ES-I3 (cell line): ENCODE measurements at regions not wholly inside any gene's neighbourhood (a gene's known extent, or its start where the extent isn't known, plus 50 kb on each side); places are given as distances from the start of the nearest gene placed in this dataset.

Experiments
- H3K36me3 ChIP-seq: 2 replicates; pipeline ENCODE4 v1.6.1; 2013; ENCODE audit warnings: mild to moderate bottlenecking, low read length, control low read depth, moderate library complexity; ENCODE audit not compliant: insufficient read depth
- H3K4me1 ChIP-seq: 2 replicates; pipeline ENCODE4 v1.6.1; 2013; ENCODE audit warnings: mild to moderate bottlenecking, control low read depth, low read length; ENCODE audit not compliant: insufficient read depth
- H3K9ac ChIP-seq: 2 replicates; pipeline ENCODE4 v1.6.1; 2013; ENCODE audit warnings: low read depth, mild to moderate bottlenecking, low read length, moderate library complexity
- H3K9me3 ChIP-seq: 2 replicates; pipeline ENCODE4 v1.6.1; 2013; ENCODE audit warnings: mild to moderate bottlenecking, low read length, moderate library complexity; ENCODE audit not compliant: control insufficient read depth, insufficient read depth

GRCh38 chr3:102735311-102735710 is 300.5 kb downstream of the ZPLD1 start:
- H3K9ac ChIP-seq, result no peak overlapping the region
- H3K36me3 ChIP-seq, result no peaks in the 10 kb centered on the region
- H3K4me1 ChIP-seq, result peaks cover 13% of the 10 kb centered on the region; the same call in 1 of the 2 replicates
- H3K9me3 ChIP-seq, result no peaks in the 10 kb centered on the region

GRCh38 chr3:102736288-102736974 is 301.6 kb downstream of the ZPLD1 start:
- no peaks in the 10 kb centered on the region for H3K36me3 ChIP-seq

DNA sequence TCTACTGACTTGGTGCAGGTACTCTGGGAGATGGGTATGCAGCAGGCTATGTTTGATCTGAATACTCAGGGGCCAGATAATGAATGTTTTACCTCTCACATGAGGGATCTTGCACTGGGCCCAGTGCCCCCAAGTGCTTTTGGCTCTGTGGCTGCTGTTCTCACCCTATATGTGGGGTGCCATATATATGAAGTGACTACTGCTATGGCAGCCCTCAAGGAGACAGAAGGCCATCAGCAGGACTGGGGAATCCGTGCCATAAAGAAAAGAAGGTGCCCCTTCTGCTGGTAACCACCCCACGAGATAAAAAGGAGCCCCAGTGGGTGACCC is 302.1 kb downstream of the ZPLD1 start:
- Histone ChIP-seq H3K36me3 (no peaks in the 10 kb centered on the region), H3K9me3 (no peaks in the 10 kb centered on the region; the same call in 1 of the 2 replicates), H3K9ac (no peak overlapping the region), H3K4me1 (peaks cover 13% of the 10 kb centered on the region; the same call in 1 of the 2 replicates)

More at GRCh38 chr3:102736288-102736974, 301.6 kb downstream of the ZPLD1 start:
- no peaks in the 10 kb centered on the region for H3K9me3 ChIP-seq
- H3K9ac ChIP-seq, result no peak overlapping the region
- peaks cover 13% of the 10 kb centered on the region; the same call in 1 of the 2 replicates for H3K4me1 ChIP-seq

DNA sequence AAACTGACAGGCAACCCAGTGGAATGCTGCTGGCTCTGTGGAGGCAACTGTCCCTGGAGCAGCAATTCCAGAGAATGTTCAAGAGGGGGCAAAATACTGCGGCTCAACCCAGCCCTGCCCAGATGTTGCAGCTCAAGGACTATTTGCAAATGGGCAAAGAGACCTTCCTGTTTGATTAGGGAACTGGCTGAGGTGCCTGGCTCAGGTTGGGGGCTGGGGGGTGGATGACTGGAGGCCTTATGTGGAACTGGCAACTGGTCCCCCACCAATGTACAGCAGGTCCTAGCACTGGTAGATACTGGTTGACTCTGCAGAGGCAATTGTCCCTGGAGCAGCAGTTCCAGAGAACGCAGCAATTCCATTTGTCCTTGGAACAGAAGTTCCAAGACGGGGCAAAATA is 302.5 kb downstream of the ZPLD1 start:
- no peaks in the 10 kb centered on the region; the same call in 1 of the 2 replicates for H3K9me3 ChIP-seq
- H3K4me1 ChIP-seq, result peaks cover 13% of the 10 kb centered on the region; the same call in 1 of the 2 replicates
- H3K9ac ChIP-seq, result no peak overlapping the region
- no peaks in the 10 kb centered on the region for H3K36me3 ChIP-seq

DNA sequence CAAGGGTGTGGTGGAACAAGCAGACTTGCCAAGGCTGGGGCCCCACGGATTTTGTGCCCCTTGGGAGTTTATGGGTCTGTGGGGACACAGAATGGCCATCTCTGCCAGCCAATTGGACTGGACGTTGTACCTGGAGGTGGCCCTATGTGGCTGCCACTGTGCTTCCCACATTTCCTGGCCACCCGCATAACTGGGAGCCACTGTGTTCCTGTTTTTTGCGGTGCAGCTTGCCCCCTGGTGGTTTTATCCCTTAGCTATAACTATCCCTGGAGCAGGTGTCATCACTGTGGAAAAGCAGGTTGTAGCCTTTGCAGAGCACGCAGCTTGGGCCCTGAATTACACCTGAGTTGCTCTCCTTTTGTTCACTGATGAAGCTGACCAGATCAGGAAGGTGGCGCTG is 306.3 kb downstream of the ZPLD1 start:
- Histone ChIP-seq H3K4me1 (no peaks in the 10 kb centered on the region), H3K9ac (no peak overlapping the region)

GRCh38 chr3:102741694-102742093 is 306.9 kb downstream of the ZPLD1 start:
- Histone ChIP-seq H3K36me3 (no peaks in the 10 kb centered on the region), H3K9ac (no peak overlapping the region), H3K9me3 (no peaks in the 10 kb centered on the region; the same call in 1 of the 2 replicates), H3K4me1 (no peaks in the 10 kb centered on the region)

More for the DNA sequence above, 306.3 kb downstream of the ZPLD1 start:
- no peaks in the 10 kb centered on the region; the same call in 1 of the 2 replicates for H3K9me3 ChIP-seq
- no peaks in the 10 kb centered on the region for H3K36me3 ChIP-seq

DNA sequence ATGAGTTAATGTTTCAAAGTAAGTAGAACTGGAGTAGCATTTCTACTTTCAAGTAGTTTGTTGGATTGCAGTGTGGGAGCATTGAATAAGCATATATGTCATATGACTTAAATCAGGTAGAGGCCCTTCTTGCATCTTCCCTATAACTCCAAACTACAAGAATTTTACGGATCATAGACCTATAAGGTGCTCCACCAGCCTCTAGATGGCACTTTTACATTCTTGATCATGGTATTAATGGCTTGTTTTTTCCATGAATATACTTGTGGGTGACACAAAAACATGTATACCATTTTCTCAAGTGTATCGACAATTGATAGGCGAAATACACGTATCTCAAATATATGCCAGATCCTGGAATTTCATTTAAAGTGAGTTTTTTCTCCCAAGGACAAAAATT is 311.1 kb downstream of the ZPLD1 start:
- Histone ChIP-seq H3K9me3 (no peaks in the 10 kb centered on the region; the same call in 1 of the 2 replicates), H3K4me1 (no peaks in the 10 kb centered on the region)

DNA sequence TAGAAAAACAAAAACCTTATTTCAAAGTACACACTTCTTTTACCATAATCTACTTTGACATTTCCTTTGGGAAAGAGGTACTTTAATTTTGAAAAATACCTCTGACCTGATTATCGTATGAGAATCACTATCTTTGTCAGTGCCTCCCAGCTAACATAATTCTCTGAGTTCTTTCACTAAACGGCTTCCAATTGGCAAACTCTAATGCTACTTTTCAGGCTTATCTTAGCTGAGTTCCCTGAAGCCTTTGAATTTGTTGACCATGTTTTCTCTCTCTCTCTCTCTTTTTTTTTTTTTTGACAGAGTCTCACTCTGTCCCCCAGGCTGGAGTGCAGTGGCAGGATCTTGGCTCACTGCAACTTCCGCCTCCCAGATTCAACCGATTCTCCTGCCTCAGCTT is 312.8 kb downstream of the ZPLD1 start:
- no peaks in the 10 kb centered on the region for H3K36me3 ChIP-seq
- H3K9me3 ChIP-seq, result no peaks in the 10 kb centered on the region
- no peak overlapping the region for H3K9ac ChIP-seq
- no peaks in the 10 kb centered on the region for H3K4me1 ChIP-seq

More for the DNA sequence above, 311.1 kb downstream of the ZPLD1 start:
- Histone ChIP-seq H3K9ac (no peak overlapping the region), H3K36me3 (no peaks in the 10 kb centered on the region)

DNA sequence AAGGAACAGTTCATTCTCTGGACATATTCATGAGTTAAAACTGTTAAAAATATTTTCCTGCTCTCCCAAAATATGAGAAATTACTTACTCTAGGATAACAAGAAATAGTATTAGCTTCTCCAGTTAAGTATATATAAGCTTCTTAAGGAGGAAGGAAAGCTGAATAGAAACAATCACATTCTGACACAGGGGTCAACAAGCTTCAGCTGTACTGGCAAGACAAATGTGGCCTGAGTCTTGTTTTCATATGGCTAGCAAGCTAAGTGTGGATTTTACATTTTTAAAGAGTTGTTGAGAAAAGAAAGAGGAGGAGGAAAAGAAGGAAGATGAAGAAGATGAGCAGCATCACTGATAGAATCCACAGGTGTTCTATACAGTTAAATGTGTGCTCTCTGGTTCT is 313.8 kb downstream of the ZPLD1 start:
- H3K9ac ChIP-seq, result no peak overlapping the region
- no peaks in the 10 kb centered on the region for H3K36me3 ChIP-seq
- no peaks in the 10 kb centered on the region for H3K4me1 ChIP-seq
- H3K9me3 ChIP-seq, result no peaks in the 10 kb centered on the region

DNA sequence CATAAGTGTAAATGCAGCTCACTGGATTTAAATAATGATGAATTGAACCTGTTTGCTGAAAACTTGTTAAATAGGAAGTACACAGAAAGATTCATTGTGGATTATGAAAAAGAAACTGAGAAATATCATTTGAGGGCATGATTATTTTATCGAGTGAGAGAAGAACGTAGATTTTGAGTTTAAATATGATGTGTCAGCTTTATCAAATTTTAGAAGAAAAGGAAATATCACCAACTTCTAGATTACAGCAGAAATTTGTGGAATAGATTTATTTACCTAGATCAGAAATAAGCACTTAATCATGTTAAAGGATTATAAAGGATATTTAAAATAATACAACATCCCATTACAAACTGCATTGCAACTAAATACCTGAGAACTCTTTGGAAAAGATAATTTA is 315.5 kb downstream of the ZPLD1 start:
- H3K36me3 ChIP-seq, result no peaks in the 10 kb centered on the region
- no peaks in the 10 kb centered on the region for H3K4me1 ChIP-seq
- H3K9ac ChIP-seq, result no peak overlapping the region
- no peaks in the 10 kb centered on the region for H3K9me3 ChIP-seq

DNA sequence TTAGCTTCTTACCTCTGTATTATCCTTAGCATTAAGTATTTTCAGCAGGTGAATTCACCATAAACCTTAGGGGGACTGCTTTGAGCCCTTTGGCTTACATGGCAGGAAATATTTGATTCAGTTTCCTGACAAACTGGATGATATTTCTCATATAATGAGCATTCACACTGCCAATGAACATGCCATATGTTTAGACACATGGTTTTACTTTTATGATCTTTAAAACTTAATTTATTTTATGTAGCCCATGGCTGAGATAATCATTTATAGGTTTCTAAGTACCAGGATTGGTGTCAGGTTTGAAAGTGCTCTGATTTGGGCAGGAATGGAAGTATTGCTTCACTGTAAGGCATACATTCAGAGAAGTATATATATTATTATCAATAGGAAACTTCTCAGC is 319.1 kb downstream of the ZPLD1 start:
- Histone ChIP-seq H3K4me1 (no peaks in the 10 kb centered on the region), H3K36me3 (no peaks in the 10 kb centered on the region), H3K9me3 (no peaks in the 10 kb centered on the region), H3K9ac (no peak overlapping the region)

- Histone ChIP-seq H3K9me3 (no peaks in the 10 kb centered on the region), H3K4me1 (no peaks in the 10 kb centered on the region), H3K9ac (no peak overlapping the region), H3K36me3 (no peaks in the 10 kb centered on the region)
These were observed 321.9 kb downstream of the ZPLD1 start for GRCh38 chr3:102756706-102757105.

- Histone ChIP-seq H3K9me3 (no peaks in the 10 kb centered on the region), H3K4me1 (no peaks in the 10 kb centered on the region), H3K36me3 (no peaks in the 10 kb centered on the region), H3K9ac (no peak overlapping the region)
These were observed 323.1 kb downstream of the ZPLD1 start for GRCh38 chr3:102757950-102758349.

- no peaks in the 10 kb centered on the region for H3K4me1 ChIP-seq
- H3K9ac ChIP-seq, result no peak overlapping the region
- H3K9me3 ChIP-seq, result no peaks in the 10 kb centered on the region
- no peaks in the 10 kb centered on the region for H3K36me3 ChIP-seq
These were observed 327.0 kb downstream of the ZPLD1 start for GRCh38 chr3:102761766-102762165.

- Histone ChIP-seq H3K36me3 (no peaks in the 10 kb centered on the region), H3K9ac (no peak overlapping the region), H3K4me1 (no peaks in the 10 kb centered on the region), H3K9me3 (no peaks in the 10 kb centered on the region)
These were observed 356.0 kb downstream of the ZPLD1 start for GRCh38 chr3:102790747-102791325.
